Colonic mucosa (tissue), 4 donors: ENCODE measurements at regions not wholly inside any gene's neighbourhood (a gene's known extent, or its start where the extent isn't known, plus 50 kb on each side); places are given as distances from the start of the nearest gene placed in this dataset.

Experiments used
- DNase-seq: peaks from one replicate; pipeline ENCODE4 v3.0.0-alpha.2; 2020
- H3K27ac ChIP-seq: fragments of 200-600 bp; one replicate; pipeline ENCODE4 v1.8.0; 2021
- H3K27me3 ChIP-seq: fragments of 200-600 bp; one replicate; pipeline ENCODE4 v1.8.0; 2021
- H3K36me3 ChIP-seq: fragments of 200-600 bp; one replicate; pipeline ENCODE4 v1.8.0; 2021
- H3K4me1 ChIP-seq: fragments of 200-600 bp; one replicate; pipeline ENCODE4 v1.8.0; 2021; ENCODE audit warnings: mild to moderate bottlenecking
- H3K4me3 ChIP-seq: fragments of 200-600 bp; one replicate; pipeline ENCODE4 v1.8.0; 2021
- H3K9ac ChIP-seq, 2 donors: one replicate each; pipeline ENCODE4 v1.7.0; 2013; ENCODE audit warnings: control low read depth in 2 of 2, low read depth in 2 of 2, low read length in 2 of 2
- H3K9me3 ChIP-seq: fragments of 200-600 bp; one replicate; pipeline ENCODE4 v1.8.0; 2021
- intact Hi-C: fragments of 100-400 bp; cut with DNase I; formaldehyde crosslinking; loops from one replicate; pipeline ENCODE4 v1.14.1; 2022
- TF ChIP-seq, protein P1 (sequence below): fragments of 200-600 bp; IDR thresholded peaks from one replicate; pipeline ENCODE4 v1.8.0; 2022; ENCODE audit warnings: antibody characterized with exemption, mild to moderate bottlenecking
- donor health status: healthy.
- donor health status: DM: no; HTN: no; CAD: no.
- donor health status: DM: no; HTN: no; CAD: no.

GRCh38 chr2:225164401-225165050, 122.3 kb upstream of the DOCK10 start:
- no peaks in the 10 kb centered on the region for H3K9me3 ChIP-seq
- DNase-seq = no peak
- no peaks in the 10 kb centered on the region for H3K27me3 ChIP-seq
- H3K4me3 ChIP-seq = no peak overlapping the region
- intact Hi-C loops = no loop called here
- no peaks in the 10 kb centered on the region for H3K36me3 ChIP-seq
- no peak overlapping the region for H3K9ac ChIP-seq
- TF ChIP-seq, protein P1, sequence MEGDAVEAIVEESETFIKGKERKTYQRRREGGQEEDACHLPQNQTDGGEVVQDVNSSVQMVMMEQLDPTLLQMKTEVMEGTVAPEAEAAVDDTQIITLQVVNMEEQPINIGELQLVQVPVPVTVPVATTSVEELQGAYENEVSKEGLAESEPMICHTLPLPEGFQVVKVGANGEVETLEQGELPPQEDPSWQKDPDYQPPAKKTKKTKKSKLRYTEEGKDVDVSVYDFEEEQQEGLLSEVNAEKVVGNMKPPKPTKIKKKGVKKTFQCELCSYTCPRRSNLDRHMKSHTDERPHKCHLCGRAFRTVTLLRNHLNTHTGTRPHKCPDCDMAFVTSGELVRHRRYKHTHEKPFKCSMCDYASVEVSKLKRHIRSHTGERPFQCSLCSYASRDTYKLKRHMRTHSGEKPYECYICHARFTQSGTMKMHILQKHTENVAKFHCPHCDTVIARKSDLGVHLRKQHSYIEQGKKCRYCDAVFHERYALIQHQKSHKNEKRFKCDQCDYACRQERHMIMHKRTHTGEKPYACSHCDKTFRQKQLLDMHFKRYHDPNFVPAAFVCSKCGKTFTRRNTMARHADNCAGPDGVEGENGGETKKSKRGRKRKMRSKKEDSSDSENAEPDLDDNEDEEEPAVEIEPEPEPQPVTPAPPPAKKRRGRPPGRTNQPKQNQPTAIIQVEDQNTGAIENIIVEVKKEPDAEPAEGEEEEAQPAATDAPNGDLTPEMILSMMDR = no peak
- no peaks in the 10 kb centered on the region for H3K4me1 ChIP-seq
- H3K27ac ChIP-seq = no peak overlapping the region

DNA sequence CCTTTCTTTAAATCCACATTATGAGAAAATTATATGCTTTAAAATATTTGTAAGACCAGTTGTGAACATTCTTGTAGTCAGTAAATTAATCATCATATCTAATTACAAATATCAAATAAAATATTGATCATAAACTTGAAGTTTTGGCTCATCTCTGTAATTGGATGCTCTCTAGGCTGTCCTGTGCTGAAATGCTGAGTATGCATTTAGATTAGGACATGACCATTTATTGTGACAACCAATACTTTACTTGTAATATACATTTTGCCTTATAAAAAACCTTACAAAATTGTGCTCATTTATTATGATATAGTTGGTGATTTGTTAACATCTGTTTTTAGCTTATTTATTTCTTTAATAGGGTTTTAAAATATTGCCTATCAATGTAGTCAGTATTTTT, 116.1 kb upstream of the DOCK10 start:
- intact Hi-C loops = no loop called here
- no peak for DNase-seq
- no peaks in the 10 kb centered on the region for H3K27me3 ChIP-seq
- TF ChIP-seq, protein P1 = no peak
- no peaks in the 10 kb centered on the region for H3K36me3 ChIP-seq
- no peak overlapping the region for H3K27ac ChIP-seq
- no peak overlapping the region for H3K4me3 ChIP-seq
- H3K9me3 ChIP-seq = no peaks in the 10 kb centered on the region
- no peaks in the 10 kb centered on the region for H3K4me1 ChIP-seq
- no peak overlapping the region for H3K9ac ChIP-seq

DNA sequence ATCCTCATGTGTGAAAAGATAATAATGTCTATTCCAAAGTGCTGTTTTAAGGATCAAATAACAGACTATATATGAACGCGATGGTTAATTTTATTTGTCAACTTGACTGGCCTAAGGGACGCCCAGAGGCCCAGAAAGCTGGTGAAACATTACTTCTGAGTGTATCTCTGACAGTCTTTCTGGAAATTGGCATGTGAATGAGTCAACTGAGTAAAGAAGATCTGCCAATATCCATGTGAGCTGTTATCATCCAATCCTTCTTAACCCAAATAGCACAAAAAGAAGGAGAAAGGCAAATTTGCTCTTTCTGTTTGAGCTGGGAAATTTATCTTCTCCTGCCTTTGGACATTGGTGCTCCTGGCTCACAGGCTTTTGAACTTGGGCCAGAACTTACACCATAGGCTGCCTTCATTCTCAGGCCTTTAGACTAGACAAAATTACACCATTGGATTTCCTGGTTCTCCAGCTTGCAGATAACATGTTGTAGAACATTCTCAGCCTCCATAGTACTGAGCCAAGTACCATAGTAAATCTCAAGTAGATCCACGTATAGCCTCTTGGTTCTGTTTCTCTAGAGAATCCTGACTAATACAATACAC, 114.7 kb upstream of the DOCK10 start:
- H3K36me3 ChIP-seq = no peaks in the 10 kb centered on the region
- H3K27ac ChIP-seq = no peak overlapping the region
- H3K9me3 ChIP-seq = no peaks in the 10 kb centered on the region
- DNase-seq = no peak
- H3K9ac ChIP-seq = no peak overlapping the region
- H3K27me3 ChIP-seq = no peaks in the 10 kb centered on the region
- H3K4me1 ChIP-seq = no peaks in the 10 kb centered on the region
- no peak overlapping the region for H3K4me3 ChIP-seq
- intact Hi-C loops = no loop called here
- TF ChIP-seq, protein P1 = no peak

- no peaks in the 10 kb centered on the region for H3K36me3 ChIP-seq
- no peak for DNase-seq
- no peaks in the 10 kb centered on the region for H3K9me3 ChIP-seq
- no peak overlapping the region for H3K9ac ChIP-seq
- no peak overlapping the region for H3K4me3 ChIP-seq
- H3K27ac ChIP-seq = no peak overlapping the region
- intact Hi-C loops = no loop called here
- no peaks in the 10 kb centered on the region for H3K4me1 ChIP-seq
- H3K27me3 ChIP-seq = no peaks in the 10 kb centered on the region
- TF ChIP-seq, protein P1 = no peak
Observed at GRCh38 chr2:225140723-225141122, 98.5 kb upstream of the DOCK10 start.

- Histone ChIP-seq H3K4me3 (no peak overlapping the region), H3K27me3 (no peaks in the 10 kb centered on the region), H3K9ac (no peak overlapping the region), H3K4me1 (no peaks in the 10 kb centered on the region), H3K36me3 (no peaks in the 10 kb centered on the region), H3K27ac (no peak overlapping the region), H3K9me3 (no peaks in the 10 kb centered on the region)
- TF ChIP-seq, protein P1 = no peak
- DNase-seq = no peak
- intact Hi-C loops = no loop called here
Observed at GRCh38 chr2:225137971-225138370, 95.7 kb upstream of the DOCK10 start.
